Colonic mucosa (tissue), 4 donors: ENCODE measurements at regions not wholly inside any gene's neighbourhood (a gene's known extent, or its start where the extent isn't known, plus 50 kb on each side); places are given as distances from the start of the nearest gene placed in this dataset.

ENCODE experiments used
- DNase-seq: peaks from one replicate; pipeline ENCODE4 v3.0.0-alpha.2; 2020
- H3K27ac ChIP-seq: fragments of 200-600 bp; one replicate; pipeline ENCODE4 v1.8.0; 2021
- H3K27me3 ChIP-seq: fragments of 200-600 bp; one replicate; pipeline ENCODE4 v1.8.0; 2021
- H3K36me3 ChIP-seq: fragments of 200-600 bp; one replicate; pipeline ENCODE4 v1.8.0; 2021
- H3K4me1 ChIP-seq: fragments of 200-600 bp; one replicate; pipeline ENCODE4 v1.8.0; 2021; ENCODE audit warnings: mild to moderate bottlenecking
- H3K4me3 ChIP-seq: fragments of 200-600 bp; one replicate; pipeline ENCODE4 v1.8.0; 2021
- H3K9ac ChIP-seq, 2 donors: one replicate each; pipeline ENCODE4 v1.7.0; 2013; ENCODE audit warnings: control low read depth in 2 of 2, low read depth in 2 of 2, low read length in 2 of 2
- H3K9me3 ChIP-seq: fragments of 200-600 bp; one replicate; pipeline ENCODE4 v1.8.0; 2021
- intact Hi-C: fragments of 100-400 bp; cut with DNase I; formaldehyde crosslinking; loops from one replicate; pipeline ENCODE4 v1.14.1; 2022
- TF ChIP-seq, protein P1 (sequence below): fragments of 200-600 bp; IDR thresholded peaks from one replicate; pipeline ENCODE4 v1.8.0; 2022; ENCODE audit warnings: antibody characterized with exemption, mild to moderate bottlenecking
- donor health status: healthy.
- donor health status: DM: no; HTN: no; CAD: no.
- donor health status: DM: no; HTN: no; CAD: no.

DNA sequence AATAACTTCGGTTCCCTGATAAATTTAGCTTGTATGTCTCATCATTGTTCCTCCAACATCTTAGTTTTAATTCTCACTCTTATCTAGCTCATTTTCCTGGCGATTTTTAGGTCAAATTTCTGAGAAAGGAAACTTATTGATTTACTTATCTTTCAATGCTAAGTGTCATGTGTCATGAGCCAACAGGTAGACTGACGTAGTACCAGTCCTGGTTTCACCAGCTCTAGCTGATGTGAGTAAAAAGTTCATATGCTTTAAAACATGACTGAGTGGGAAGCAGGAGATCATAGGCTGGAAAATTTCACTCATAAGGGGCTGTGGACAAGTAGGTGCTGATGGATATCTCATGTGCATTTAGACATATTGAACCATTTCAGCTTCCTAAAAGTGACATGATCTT lies 441.7 kb upstream of the NR3C2 start:
- intact Hi-C loops: no loop called here
- Histone ChIP-seq H3K4me3 (no peak overlapping the region), H3K27ac (no peak overlapping the region), H3K27me3 (no peaks in the 10 kb centered on the region), H3K9ac (no peak overlapping the region), H3K9me3 (no peaks in the 10 kb centered on the region), H3K36me3 (no peaks in the 10 kb centered on the region), H3K4me1 (no peaks in the 10 kb centered on the region)
- TF ChIP-seq, protein P1, sequence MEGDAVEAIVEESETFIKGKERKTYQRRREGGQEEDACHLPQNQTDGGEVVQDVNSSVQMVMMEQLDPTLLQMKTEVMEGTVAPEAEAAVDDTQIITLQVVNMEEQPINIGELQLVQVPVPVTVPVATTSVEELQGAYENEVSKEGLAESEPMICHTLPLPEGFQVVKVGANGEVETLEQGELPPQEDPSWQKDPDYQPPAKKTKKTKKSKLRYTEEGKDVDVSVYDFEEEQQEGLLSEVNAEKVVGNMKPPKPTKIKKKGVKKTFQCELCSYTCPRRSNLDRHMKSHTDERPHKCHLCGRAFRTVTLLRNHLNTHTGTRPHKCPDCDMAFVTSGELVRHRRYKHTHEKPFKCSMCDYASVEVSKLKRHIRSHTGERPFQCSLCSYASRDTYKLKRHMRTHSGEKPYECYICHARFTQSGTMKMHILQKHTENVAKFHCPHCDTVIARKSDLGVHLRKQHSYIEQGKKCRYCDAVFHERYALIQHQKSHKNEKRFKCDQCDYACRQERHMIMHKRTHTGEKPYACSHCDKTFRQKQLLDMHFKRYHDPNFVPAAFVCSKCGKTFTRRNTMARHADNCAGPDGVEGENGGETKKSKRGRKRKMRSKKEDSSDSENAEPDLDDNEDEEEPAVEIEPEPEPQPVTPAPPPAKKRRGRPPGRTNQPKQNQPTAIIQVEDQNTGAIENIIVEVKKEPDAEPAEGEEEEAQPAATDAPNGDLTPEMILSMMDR: no peak
- DNase-seq: no peak

DNA sequence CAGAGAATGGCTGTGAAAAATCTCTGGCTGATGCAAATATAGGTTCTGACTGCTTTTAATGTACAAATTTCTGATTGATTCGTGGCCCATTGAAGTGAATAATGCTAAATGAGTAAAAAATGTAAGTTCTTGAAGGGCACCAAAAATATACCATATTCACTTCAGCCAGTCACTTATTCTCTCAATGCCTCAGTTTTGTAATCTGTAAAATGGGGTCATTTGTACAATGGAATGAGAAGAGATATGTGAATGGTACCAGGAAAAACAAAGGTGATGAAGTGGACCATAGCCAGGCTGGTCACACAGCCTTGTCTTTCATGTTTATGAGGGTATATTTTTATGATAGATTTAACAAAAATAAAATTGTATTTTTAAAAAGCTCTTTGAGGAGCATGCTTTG lies 441.2 kb upstream of the NR3C2 start:
- Histone ChIP-seq H3K36me3 (no peaks in the 10 kb centered on the region), H3K27me3 (no peaks in the 10 kb centered on the region), H3K27ac (no peak overlapping the region), H3K9ac (no peak overlapping the region), H3K4me1 (no peaks in the 10 kb centered on the region), H3K9me3 (no peaks in the 10 kb centered on the region), H3K4me3 (no peak overlapping the region)
- TF ChIP-seq, protein P1: no peak
- intact Hi-C loops: no loop called here
- DNase-seq: no peak

DNA sequence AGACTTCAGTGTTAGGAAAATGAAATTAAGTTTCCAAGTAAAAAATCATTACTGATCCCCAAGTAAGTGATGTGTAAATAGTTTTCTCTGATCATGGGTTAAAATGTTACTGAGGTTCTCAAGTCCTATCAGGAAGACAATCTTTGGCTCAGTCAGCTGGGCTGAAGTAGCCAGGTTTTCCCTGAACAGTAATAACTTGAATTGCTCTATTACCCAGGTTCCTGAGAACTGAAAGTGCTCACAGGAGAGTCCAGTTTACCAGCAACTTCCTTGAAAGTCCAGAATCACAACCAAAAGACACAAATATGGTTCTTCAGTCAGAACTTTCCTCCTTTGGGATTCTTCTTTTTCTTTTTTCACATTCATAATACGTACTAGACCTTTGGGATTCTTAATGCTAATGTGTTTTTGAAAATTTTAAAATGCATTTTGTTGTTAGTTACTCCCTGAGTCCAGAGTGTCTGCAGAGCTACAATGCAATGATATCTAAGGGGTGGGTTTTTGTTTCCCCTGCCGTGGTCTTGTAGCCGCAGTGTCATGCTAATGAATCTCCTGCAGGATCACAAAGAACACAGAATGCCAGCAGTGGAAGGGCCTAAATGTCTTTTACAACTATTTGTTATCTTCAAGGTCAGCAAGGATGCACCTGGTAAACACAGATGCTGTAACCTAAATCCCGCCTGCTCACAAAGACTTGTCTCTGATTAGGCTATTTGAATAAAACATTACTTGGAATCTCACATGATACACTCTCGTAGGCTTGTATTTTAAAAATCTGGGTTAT lies 439.8 kb upstream of the NR3C2 start:
- Histone ChIP-seq H3K4me1 (no peaks in the 10 kb centered on the region), H3K9me3 (no peaks in the 10 kb centered on the region), H3K36me3 (no peaks in the 10 kb centered on the region), H3K9ac (no peak overlapping the region), H3K4me3 (no peak overlapping the region), H3K27ac (no peak overlapping the region), H3K27me3 (no peaks in the 10 kb centered on the region)
- DNase-seq: no peak
- intact Hi-C loops: no loop called here
- TF ChIP-seq, protein P1: no peak

DNA sequence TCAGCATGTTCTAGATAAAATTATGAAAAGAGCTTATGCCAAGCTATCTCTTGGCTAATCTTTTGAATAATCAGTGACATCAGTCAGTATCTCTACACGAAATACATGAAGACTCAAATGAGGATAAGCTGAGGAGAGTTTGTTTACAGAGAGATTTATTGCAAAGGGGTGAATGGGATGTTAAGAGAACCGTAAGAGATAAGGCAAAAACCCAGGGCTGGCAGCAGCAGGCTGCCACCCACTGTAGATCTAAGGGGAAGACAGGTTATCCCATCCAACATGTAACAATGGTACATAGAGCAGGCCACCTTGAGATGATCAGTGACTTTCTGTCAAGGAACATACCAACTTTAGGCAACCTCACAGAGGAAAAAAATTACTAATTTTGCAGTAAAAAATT lies 432.1 kb upstream of the NR3C2 start:
- TF ChIP-seq, protein P1: no peak
- Histone ChIP-seq H3K27me3 (no peaks in the 10 kb centered on the region), H3K27ac (no peak overlapping the region), H3K4me3 (no peak overlapping the region), H3K9ac (no peak overlapping the region), H3K36me3 (no peaks in the 10 kb centered on the region), H3K4me1 (no peaks in the 10 kb centered on the region), H3K9me3 (no peaks in the 10 kb centered on the region)
- intact Hi-C loops: no loop called here
- DNase-seq: no peak

DNA sequence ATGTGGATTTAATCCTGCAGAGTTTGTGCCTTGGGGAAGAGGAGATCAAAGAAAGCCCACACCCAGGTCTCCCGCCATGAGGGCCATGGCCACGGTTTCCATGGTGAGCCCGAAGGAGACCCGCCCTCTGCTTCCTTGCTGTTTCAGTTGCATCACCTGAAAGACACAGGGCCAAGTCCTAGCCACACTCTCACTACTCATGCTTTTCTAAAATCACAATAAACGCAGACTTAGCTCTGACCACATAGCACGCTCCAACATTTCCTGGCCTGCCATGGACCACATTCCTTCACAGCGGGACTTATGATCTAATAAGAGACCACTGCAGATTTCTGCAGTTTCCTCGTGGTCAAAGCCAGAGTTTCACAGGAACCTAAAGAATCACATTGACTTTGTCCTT lies 426.0 kb upstream of the NR3C2 start:
- Histone ChIP-seq H3K9ac (no peak overlapping the region), H3K4me3 (no peak overlapping the region), H3K27me3 (no peaks in the 10 kb centered on the region), H3K9me3 (no peaks in the 10 kb centered on the region), H3K4me1 (no peaks in the 10 kb centered on the region), H3K36me3 (no peaks in the 10 kb centered on the region), H3K27ac (no peak overlapping the region)
- intact Hi-C loops: no loop called here
- TF ChIP-seq, protein P1: no peak
- no peak for DNase-seq
